Adrenal gland (tissue), 9 donors: ENCODE measurements at regions not wholly inside any gene's neighbourhood (a gene's known extent, or its start where the extent isn't known, plus 50 kb on each side); places are given as distances from the start of the nearest gene placed in this dataset.

Experiments
- DNase-seq, 7 donors: peaks; one replicate each; pipeline ENCODE4 v3.0.0-alpha.2; 2019 to 2020
- H3K27ac ChIP-seq, 5 donors: fragments of 200-600 bp; sonication (generic) in 4 of 5; 1 replicate in 3 of 5; 2 replicates in 2 of 5; pipeline versions ENCODE4 v1.5.1 to v1.8.0; 2016 to 2020; ENCODE audit warnings: mild to moderate bottlenecking in 1 of 5
- H3K27me3 ChIP-seq: fragments of 200-600 bp; 2 replicates; pipeline ENCODE4 v1.8.0; 2021
- H3K36me3 ChIP-seq, 2 donors: fragments of 200-600 bp; replicated peaks in 1 of 2; 1 replicate in 1 of 2; 2 replicates in 1 of 2; pipeline versions ENCODE4 v1.5.1 to v1.8.0; 2018 to 2022
- H3K4me1 ChIP-seq, 2 donors: fragments of 200-600 bp; replicated peaks in 1 of 2; 1 replicate in 1 of 2; 2 replicates in 1 of 2; pipeline versions ENCODE4 v1.5.1 to v1.8.0; 2018 to 2021
- H3K4me3 ChIP-seq, 4 donors: fragments of 200-600 bp; sonication (generic) in 3 of 4; one replicate each; pipeline ENCODE4 v1.5.1; 2016 to 2018
- H3K9me3 ChIP-seq, 3 donors: fragments of 200-600 bp; sonication (generic) in 1 of 3; replicated peaks in 1 of 3; 1 replicate in 2 of 3; 2 replicates in 1 of 3; pipeline versions ENCODE4 v1.5.1 to v1.8.0; 2016 to 2021
- CTCF ChIP-seq, 6 experiments: fragments of 450-650 bp in 4 of 6; fragments of 200-600 bp in 2 of 6; sonication (generic) in 1 of 6; IDR thresholded peaks; 1 replicate in 5 of 6; 2 replicates in 1 of 6; pipeline versions ENCODE4 v1.5.1 to v1.8.0; 2016 to 2021; ENCODE audit warnings: antibody characterized with exemption in 6 of 6, mild to moderate bottlenecking in 2 of 6, moderate library complexity in 1 of 6
- POLR2A ChIP-seq, 2 donors: fragments of 450-650 bp; IDR thresholded peaks; one replicate each; pipeline ENCODE4 v1.6.1; 2017; ENCODE audit warnings: antibody characterized with exemption in 2 of 2, mild to moderate bottlenecking in 2 of 2, moderate library complexity in 1 of 2
- WGBS, 4 donors: extraction: QIAGEN DNeasy Blood & Tissue Kit in 2 of 4; methylation state at CpG; one replicate each; pipeline versions ENCODE4 v1.1.5 to v1.1.7; 2013 to 2017; 5-methylcytosine and 5-hydroxymethylcytosine counted together
- intact Hi-C, 2 donors: fragments of 100-400 bp; cut with DNase I; formaldehyde crosslinking; loops; one replicate each; pipeline versions ENCODE4 v1.14.1 to v1.15.0; 2022 to 2023
- donor health status: healthy with polysubstance abuse.
- donor health status: Bipolar disorder and iron deficiency.
- donor health status: DM: yes; HTN: yes; CAD: no.
- donor health status: DM: no; HTN: no; CAD: no.
- donor health status: DM: no; HTN: no; CAD: no.

GRCh38 chr1:192943108-192943507 is 116.1 kb downstream of the UCHL5 start:
- TF ChIP-seq CTCF (IDR thresholded peaks at IDR 0.05): no peak
- TF ChIP-seq POLR2A (IDR thresholded peaks at IDR 0.05): no peak
- 72 to 85% (median 77%) methylated on average over 3 of the region's 3 CpGs for WGBS, 4 donors
- no peaks in the 10 kb centered on the region for H3K27me3 ChIP-seq
- H3K27ac ChIP-seq: no peak overlapping the region
- H3K4me3 ChIP-seq: no peak overlapping the region
- no peaks in the 10 kb centered on the region for H3K9me3 ChIP-seq
- intact Hi-C loops: no loop called here
- no peaks in the 10 kb centered on the region for H3K36me3 ChIP-seq
- no peak for DNase-seq
- no peaks in the 10 kb centered on the region for H3K4me1 ChIP-seq

GRCh38 chr1:192943522-192943921 is 115.6 kb downstream of the UCHL5 start:
- H3K27me3 ChIP-seq: no peaks in the 10 kb centered on the region
- 63 to 85% (median 76%) methylated on average over 1 of the region's 1 CpG for WGBS, 4 donors
- no peak overlapping the region for H3K4me3 ChIP-seq
- H3K9me3 ChIP-seq: no peaks in the 10 kb centered on the region
- no peak overlapping the region for H3K27ac ChIP-seq
- no peaks in the 10 kb centered on the region for H3K36me3 ChIP-seq
- no peaks in the 10 kb centered on the region for H3K4me1 ChIP-seq
- intact Hi-C loops: no loop called here
- DNase-seq: no peak
- TF ChIP-seq CTCF (IDR thresholded peaks at IDR 0.05) (no peak), POLR2A (IDR thresholded peaks at IDR 0.05) (no peak)

- no peak for DNase-seq
- Histone ChIP-seq H3K9me3 (no peaks in the 10 kb centered on the region), H3K36me3 (no peaks in the 10 kb centered on the region), H3K27me3 (no peaks in the 10 kb centered on the region), H3K4me1 (no peaks in the 10 kb centered on the region), H3K27ac (no peak overlapping the region), H3K4me3 (no peak overlapping the region)
- intact Hi-C loops: no loop called here
- WGBS, 4 donors: 77 to 85% (median 80%) methylated on average over 5 of the region's 5 CpGs
- no peak for TF ChIP-seq CTCF (IDR thresholded peaks at IDR 0.05)
- TF ChIP-seq POLR2A (IDR thresholded peaks at IDR 0.05): no peak
These were observed 113.6 kb downstream of the UCHL5 start for GRCh38 chr1:192945390-192946130.

- no peak for DNase-seq
- Histone ChIP-seq H3K9me3 (no peaks in the 10 kb centered on the region), H3K4me3 (no peak overlapping the region), H3K27me3 (no peaks in the 10 kb centered on the region), H3K4me1 (peaks cover 0 to 13% of the 10 kb centered on the region in 2 donors), H3K27ac (no peak overlapping the region), H3K36me3 (no peaks in the 10 kb centered on the region)
- WGBS, 4 donors: 77 to 89% (median 87%) methylated on average over 3 to 5 of the region's 5 CpGs
- TF ChIP-seq CTCF (IDR thresholded peaks at IDR 0.05) (no peak), POLR2A (IDR thresholded peaks at IDR 0.05) (no peak)
- intact Hi-C loops: no loop called here
These were observed 109.4 kb downstream of the UCHL5 start for GRCh38 chr1:192949783-192950182.
